ENCODE measurements at regions not wholly inside any gene's neighbourhood (a gene's known extent, or its start where the extent isn't known, plus 50 kb on each side); places are given as distances from the start of the nearest gene placed in this dataset. TPM values are rescaled to one million over a fixed set of nuclear protein-coding genes. Genes with fewer than 3 reads are reported as not detected.

GRCh38 chr2:64404002-64404731 lies 49.8 kb upstream of the LGALSL start:
- H3K27me3 ChIP-seq (ENCODE audit: control insufficient read depth, insufficient read depth, low read length) = peaks cover 14% of the 10 kb centered on the region
- DNase-seq (ENCODE audit: low read depth, low spot score) = no peak
- H3K9me3 ChIP-seq (ENCODE audit: control insufficient read depth, insufficient read depth, low read length) = no peaks in the 10 kb centered on the region
- POLR2A ChIA-PET = no interaction called here
- H3K27ac ChIP-seq (ENCODE audit: low read depth, low read length) = no peak overlapping the region
- TF ChIP-seq CTCF (IDR thresholded peaks at IDR 0.05; ENCODE audit: low read depth, low read length) = no peak
- H3K4me3 ChIP-seq (ENCODE audit: low read depth, low read length) = no peak overlapping the region
- CTCF ChIA-PET = no interaction called here

Small RNA genes in the stretch of these regions (small RNA-seq; reads per million reads assigned to genes)
- gene AC012368.3 (ENCODE audit: insufficient read length, low read depth) (not detected), gene MIR4433B (ENCODE audit: insufficient read length, low read depth) (not detected)

All from AG04450 (cell line).